ENCODE measurements at regions not wholly inside any gene's neighbourhood (a gene's known extent, or its start where the extent isn't known, plus 50 kb on each side); places are given as distances from the start of the nearest gene placed in this dataset.

GRCh38 chr6:109299265-109299607 lies 83.0 kb downstream of the CD164 start:
- TF ChIP-seq JUND (IDR thresholded peaks at IDR 0.05; ENCODE audit: borderline replicate concordance, low read depth, low read length) (no peak), JUND (tag; IDR thresholded peaks at IDR 0.05; ENCODE audit: borderline replicate concordance, low read depth, low read length) (no peak), PREB (CRISPR knock-in tag; IDR thresholded peaks at IDR 0.05) (no peak)

Measured in K562 (cell line).